NB4 (cell line): ENCODE measurements at regions not wholly inside any gene's neighbourhood (a gene's known extent, or its start where the extent isn't known, plus 50 kb on each side); places are given as distances from the start of the nearest gene placed in this dataset.
"Not testable (repeated sequence)": the region's sequence is repeated elsewhere in the genome, so short reads cannot be mapped to it uniquely, and the experiment has no call there.

ENCODE experiments used
- DNase-seq: peaks from one replicate; pipeline ENCODE4 v3.0.0; 2010; ENCODE audit warnings: low read depth
- H3K4me3 ChIP-seq: one replicate; pipeline ENCODE4 v1.5.1; 2011; ENCODE audit warnings: mild to moderate bottlenecking, low read depth, low read length, moderate library complexity
- CTCF ChIP-seq: IDR thresholded peaks from one replicate; pipeline ENCODE4 v1.5.1; 2012; ENCODE audit warnings: low read depth, low read length
- MAX ChIP-seq: IDR thresholded peaks from 2 replicates; pipeline ENCODE4 v1.6.1; 2011; ENCODE audit warnings: low read depth, low read length
- MYC ChIP-seq: IDR thresholded peaks from 2 replicates; pipeline ENCODE4 v1.6.1; 2011; ENCODE audit warnings: low read depth, low read length
- POLR2A ChIP-seq: IDR thresholded peaks from 2 replicates; pipeline ENCODE4 v1.6.1; 2011; ENCODE audit warnings: mild to moderate bottlenecking; ENCODE audit not compliant: insufficient read length; ENCODE audit errors: extremely low read depth

DNA sequence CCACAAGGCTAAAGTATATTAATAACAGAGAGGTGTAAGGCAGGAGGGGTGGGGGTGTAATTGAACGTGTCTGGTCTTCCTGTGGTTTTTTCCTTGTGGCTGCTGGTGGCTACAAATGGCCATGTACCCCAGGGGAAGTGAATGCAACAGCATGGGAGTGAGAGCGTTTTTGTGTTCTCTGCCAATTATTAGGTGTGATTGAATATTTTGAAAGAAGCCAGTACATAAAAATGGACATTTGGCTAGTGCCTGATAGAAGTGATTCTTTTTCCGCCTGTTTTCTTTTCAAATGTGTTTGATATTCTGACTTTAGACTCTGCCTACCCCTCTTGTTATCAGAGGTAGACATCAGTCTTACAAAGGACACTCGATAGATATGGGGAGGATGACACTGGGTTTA is 141.3 kb downstream of the PRL start:
- no peak overlapping the region for H3K4me3 ChIP-seq
- DNase-seq = no peak
- no peak for TF ChIP-seq CTCF
- TF ChIP-seq MAX = no peak
- no peak for TF ChIP-seq POLR2A
- TF ChIP-seq MYC = no peak

DNA sequence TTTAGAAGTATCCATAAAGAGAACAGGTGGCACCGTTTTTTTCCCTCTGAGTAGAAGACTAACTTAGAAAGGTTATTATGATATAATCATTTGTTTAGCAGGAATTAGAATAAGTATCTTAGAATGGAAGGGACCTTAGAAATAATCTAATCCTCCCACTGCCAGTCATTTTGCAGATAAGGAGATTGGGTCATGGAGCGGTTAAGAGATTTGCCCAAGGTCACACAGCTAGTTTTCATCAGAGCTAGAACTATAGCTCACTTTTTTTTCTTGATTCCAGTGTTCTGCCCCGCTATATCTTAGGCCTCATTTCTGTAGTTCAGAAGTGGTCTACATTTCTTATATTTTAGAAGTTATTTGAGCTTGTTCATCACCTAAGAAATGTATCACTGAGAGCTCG is 139.6 kb downstream of the PRL start:
- DNase-seq = no peak
- no peak for TF ChIP-seq MAX
- TF ChIP-seq CTCF = no peak
- no peak for TF ChIP-seq POLR2A
- no peak for TF ChIP-seq MYC
- H3K4me3 ChIP-seq = no peak overlapping the region

- no peak for DNase-seq
- H3K4me3 ChIP-seq = no peak overlapping the region
- TF ChIP-seq MAX (no peak), POLR2A (no peak), CTCF (no peak), MYC (no peak)
Observed at GRCh38 chr6:22164236-22164635, 132.6 kb downstream of the PRL start.

GRCh38 chr6:22171006-22171405 is 125.8 kb downstream of the PRL start:
- H3K4me3 ChIP-seq, DNase-seq: not testable (repeated sequence)

DNA sequence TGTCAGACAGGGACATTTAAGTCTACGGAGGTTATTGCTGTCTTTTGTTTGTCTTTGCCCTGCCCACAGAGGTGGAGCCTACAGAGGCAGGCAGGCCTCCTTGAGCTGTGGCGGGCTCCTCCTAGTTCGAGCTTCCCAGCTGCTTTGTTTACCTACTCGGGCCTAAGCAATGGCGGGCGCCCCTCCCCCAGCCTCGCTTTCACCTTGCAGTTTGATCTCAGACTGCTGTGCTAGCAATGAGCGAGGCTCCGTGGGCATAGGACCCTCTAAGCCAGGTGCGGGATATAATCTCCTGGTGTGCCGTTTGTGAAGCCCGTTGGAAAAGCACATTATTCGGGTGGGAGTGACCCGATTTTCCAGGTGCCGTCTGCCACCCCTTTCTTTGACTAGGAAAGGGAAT is 125.0 kb downstream of the PRL start:
- not testable (repeated sequence) for H3K4me3 ChIP-seq, DNase-seq

DNA sequence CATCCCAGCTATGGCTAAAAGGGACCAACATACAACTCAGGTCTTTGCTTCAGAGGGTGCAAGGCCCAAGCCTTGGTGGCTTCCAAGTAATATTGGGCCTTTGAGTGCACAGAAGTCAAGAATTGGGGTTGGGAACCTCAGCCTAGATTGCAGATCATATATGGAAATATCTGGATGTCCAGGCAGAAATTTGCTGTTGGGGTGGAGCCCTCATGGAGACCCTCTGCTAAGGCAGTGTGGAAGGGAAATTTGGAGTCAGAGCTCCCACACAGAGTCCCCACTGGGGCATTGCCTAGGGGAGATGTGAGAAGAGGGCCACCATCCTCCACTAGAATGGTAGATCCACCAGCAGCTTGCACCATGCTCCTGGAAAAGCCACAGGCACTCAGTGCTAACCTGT is 123.5 kb downstream of the PRL start:
- no peak for TF ChIP-seq MAX
- TF ChIP-seq POLR2A = no peak
- TF ChIP-seq MYC = no peak
- TF ChIP-seq CTCF = no peak
- no peak overlapping the region for H3K4me3 ChIP-seq
- no peak for DNase-seq

- not testable (repeated sequence) for DNase-seq, H3K4me3 ChIP-seq
Observed at GRCh38 chr6:22180250-22180649, 116.6 kb downstream of the PRL start.

DNA sequence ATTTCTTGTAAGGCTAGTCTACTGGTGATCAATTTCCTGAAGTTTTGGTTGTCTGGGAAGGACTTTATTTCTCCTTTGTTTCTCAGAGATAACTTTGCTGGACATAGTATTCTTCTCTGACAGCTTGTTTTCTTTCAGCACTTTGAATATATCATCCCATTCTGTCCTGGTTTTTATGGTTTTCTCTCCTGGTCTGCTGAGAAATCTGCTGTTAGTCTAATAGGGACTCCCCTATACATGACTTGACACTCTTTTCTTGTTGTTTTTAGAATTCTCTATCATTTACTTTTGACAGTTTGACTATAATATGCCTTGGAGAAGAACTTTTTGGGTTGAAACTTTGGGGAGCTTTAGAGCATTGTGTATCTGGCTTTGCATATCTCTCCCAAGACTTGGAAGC is 112.5 kb downstream of the PRL start:
- TF ChIP-seq MAX (no peak), POLR2A (no peak), CTCF (no peak), MYC (no peak)
- no peak overlapping the region for H3K4me3 ChIP-seq
- DNase-seq = no peak
